ENCODE measurements at regions not wholly inside any gene's neighbourhood (a gene's known extent, or its start where the extent isn't known, plus 50 kb on each side); places are given as distances from the start of the nearest gene placed in this dataset.

- Histone ChIP-seq H3K9me2 (ENCODE audit: insufficient read depth) (peaks cover 8% of the 10 kb centered on the region), H4K20me1 (replicated peaks; ENCODE audit: insufficient read depth) (no peaks in the 10 kb centered on the region; the same call in 1 of the 2 replicates), H3K27ac (ENCODE audit: low read depth) (no peak overlapping the region), H2AFZ (no peak overlapping the region), H3K4me2 (no peak overlapping the region), H3K4me1 (ENCODE audit: insufficient read depth) (peaks cover 5% of the 10 kb centered on the region; the same call in 1 of the 2 replicates), H3K79me2 (replicated peaks; ENCODE audit: insufficient read depth) (no peaks in the 10 kb centered on the region), H3K4me3 (no peak overlapping the region), H3K27me3 (ENCODE audit: insufficient read depth) (no peaks in the 10 kb centered on the region), H3F3A (replicated peaks; ENCODE audit: low read depth) (no peaks in the 10 kb centered on the region), H3K36me3 (ENCODE audit: insufficient read depth) (no peaks in the 10 kb centered on the region)
- no peak for DNase-seq (ENCODE audit: low spot score)
- no peaks in the 10 kb centered on the region for H3K36me3 Mint-ChIP-seq (ENCODE audit: low read depth)
- TF ChIP-seq, protein P1, sequence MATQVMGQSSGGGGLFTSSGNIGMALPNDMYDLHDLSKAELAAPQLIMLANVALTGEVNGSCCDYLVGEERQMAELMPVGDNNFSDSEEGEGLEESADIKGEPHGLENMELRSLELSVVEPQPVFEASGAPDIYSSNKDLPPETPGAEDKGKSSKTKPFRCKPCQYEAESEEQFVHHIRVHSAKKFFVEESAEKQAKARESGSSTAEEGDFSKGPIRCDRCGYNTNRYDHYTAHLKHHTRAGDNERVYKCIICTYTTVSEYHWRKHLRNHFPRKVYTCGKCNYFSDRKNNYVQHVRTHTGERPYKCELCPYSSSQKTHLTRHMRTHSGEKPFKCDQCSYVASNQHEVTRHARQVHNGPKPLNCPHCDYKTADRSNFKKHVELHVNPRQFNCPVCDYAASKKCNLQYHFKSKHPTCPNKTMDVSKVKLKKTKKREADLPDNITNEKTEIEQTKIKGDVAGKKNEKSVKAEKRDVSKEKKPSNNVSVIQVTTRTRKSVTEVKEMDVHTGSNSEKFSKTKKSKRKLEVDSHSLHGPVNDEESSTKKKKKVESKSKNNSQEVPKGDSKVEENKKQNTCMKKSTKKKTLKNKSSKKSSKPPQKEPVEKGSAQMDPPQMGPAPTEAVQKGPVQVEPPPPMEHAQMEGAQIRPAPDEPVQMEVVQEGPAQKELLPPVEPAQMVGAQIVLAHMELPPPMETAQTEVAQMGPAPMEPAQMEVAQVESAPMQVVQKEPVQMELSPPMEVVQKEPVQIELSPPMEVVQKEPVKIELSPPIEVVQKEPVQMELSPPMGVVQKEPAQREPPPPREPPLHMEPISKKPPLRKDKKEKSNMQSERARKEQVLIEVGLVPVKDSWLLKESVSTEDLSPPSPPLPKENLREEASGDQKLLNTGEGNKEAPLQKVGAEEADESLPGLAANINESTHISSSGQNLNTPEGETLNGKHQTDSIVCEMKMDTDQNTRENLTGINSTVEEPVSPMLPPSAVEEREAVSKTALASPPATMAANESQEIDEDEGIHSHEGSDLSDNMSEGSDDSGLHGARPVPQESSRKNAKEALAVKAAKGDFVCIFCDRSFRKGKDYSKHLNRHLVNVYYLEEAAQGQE (IDR thresholded peaks at IDR 0.05; ENCODE audit: unreplicated experiment): no peak
- no peak for TF ChIP-seq JUNB (IDR thresholded peaks at IDR 0.05; ENCODE audit: unreplicated experiment)
- TF ChIP-seq, protein P2, sequence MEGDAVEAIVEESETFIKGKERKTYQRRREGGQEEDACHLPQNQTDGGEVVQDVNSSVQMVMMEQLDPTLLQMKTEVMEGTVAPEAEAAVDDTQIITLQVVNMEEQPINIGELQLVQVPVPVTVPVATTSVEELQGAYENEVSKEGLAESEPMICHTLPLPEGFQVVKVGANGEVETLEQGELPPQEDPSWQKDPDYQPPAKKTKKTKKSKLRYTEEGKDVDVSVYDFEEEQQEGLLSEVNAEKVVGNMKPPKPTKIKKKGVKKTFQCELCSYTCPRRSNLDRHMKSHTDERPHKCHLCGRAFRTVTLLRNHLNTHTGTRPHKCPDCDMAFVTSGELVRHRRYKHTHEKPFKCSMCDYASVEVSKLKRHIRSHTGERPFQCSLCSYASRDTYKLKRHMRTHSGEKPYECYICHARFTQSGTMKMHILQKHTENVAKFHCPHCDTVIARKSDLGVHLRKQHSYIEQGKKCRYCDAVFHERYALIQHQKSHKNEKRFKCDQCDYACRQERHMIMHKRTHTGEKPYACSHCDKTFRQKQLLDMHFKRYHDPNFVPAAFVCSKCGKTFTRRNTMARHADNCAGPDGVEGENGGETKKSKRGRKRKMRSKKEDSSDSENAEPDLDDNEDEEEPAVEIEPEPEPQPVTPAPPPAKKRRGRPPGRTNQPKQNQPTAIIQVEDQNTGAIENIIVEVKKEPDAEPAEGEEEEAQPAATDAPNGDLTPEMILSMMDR (conservative IDR thresholded peaks at IDR 0.05; ENCODE audit: low read depth in 2 of 2): no peak
- TF ChIP-seq NANOG (IDR thresholded peaks at IDR 0.05; ENCODE audit: borderline replicate concordance): no peak
- TF ChIP-seq POLR2AphosphoS5 (IDR thresholded peaks at IDR 0.05; ENCODE audit: low read depth): no peak
- TF ChIP-seq, protein P3, sequence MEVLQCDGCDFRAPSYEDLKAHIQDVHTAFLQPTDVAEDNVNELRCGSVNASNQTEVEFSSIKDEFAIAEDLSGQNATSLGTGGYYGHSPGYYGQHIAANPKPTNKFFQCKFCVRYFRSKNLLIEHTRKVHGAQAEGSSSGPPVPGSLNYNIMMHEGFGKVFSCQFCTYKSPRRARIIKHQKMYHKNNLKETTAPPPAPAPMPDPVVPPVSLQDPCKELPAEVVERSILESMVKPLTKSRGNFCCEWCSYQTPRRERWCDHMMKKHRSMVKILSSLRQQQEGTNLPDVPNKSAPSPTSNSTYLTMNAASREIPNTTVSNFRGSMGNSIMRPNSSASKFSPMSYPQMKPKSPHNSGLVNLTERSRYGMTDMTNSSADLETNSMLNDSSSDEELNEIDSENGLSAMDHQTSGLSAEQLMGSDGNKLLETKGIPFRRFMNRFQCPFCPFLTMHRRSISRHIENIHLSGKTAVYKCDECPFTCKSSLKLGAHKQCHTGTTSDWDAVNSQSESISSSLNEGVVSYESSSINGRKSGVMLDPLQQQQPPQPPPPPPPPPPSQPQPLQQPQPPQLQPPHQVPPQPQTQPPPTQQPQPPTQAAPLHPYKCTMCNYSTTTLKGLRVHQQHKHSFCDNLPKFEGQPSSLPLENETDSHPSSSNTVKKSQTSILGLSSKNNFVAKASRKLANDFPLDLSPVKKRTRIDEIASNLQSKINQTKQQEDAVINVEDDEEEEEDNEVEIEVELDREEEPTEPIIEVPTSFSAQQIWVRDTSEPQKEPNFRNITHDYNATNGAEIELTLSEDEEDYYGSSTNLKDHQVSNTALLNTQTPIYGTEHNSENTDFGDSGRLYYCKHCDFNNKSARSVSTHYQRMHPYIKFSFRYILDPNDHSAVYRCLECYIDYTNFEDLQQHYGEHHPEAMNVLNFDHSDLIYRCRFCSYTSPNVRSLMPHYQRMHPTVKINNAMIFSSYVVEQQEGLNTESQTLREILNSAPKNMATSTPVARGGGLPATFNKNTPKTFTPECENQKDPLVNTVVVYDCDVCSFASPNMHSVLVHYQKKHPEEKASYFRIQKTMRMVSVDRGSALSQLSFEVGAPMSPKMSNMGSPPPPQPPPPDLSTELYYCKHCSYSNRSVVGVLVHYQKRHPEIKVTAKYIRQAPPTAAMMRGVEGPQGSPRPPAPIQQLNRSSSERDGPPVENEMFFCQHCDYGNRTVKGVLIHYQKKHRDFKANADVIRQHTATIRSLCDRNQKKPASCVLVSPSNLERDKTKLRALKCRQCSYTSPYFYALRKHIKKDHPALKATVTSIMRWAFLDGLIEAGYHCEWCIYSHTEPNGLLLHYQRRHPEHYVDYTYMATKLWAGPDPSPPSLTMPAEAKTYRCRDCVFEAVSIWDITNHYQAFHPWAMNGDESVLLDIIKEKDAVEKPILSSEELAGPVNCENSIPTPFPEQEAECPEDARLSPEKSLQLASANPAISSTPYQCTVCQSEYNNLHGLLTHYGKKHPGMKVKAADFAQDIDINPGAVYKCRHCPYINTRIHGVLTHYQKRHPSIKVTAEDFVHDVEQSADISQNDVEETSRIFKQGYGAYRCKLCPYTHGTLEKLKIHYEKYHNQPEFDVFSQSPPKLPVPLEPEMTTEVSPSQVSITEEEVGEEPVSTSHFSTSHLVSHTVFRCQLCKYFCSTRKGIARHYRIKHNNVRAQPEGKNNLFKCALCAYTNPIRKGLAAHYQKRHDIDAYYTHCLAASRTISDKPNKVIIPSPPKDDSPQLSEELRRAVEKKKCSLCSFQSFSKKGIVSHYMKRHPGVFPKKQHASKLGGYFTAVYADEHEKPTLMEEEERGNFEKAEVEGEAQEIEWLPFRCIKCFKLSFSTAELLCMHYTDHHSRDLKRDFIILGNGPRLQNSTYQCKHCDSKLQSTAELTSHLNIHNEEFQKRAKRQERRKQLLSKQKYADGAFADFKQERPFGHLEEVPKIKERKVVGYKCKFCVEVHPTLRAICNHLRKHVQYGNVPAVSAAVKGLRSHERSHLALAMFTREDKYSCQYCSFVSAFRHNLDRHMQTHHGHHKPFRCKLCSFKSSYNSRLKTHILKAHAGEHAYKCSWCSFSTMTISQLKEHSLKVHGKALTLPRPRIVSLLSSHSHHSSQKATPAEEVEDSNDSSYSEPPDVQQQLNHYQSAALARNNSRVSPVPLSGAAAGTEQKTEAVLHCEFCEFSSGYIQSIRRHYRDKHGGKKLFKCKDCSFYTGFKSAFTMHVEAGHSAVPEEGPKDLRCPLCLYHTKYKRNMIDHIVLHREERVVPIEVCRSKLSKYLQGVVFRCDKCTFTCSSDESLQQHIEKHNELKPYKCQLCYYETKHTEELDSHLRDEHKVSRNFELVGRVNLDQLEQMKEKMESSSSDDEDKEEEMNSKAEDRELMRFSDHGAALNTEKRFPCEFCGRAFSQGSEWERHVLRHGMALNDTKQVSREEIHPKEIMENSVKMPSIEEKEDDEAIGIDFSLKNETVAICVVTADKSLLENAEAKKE (CRISPR knock-in tag; IDR thresholded peaks at IDR 0.05): no peak
- no peak for TF ChIP-seq EZH2phosphoT487 (IDR thresholded peaks at IDR 0.05; ENCODE audit: unreplicated experiment)
- no peak for TF ChIP-seq ZNF114 (CRISPR knock-in tag; IDR thresholded peaks at IDR 0.05)
- H3K4me3 Mint-ChIP-seq: no peak overlapping the region
- H3K27ac Mint-ChIP-seq: no peak overlapping the region
- ATAC-seq: peak; percentile 46
- H3K9me3 Mint-ChIP-seq: no peaks in the 10 kb centered on the region
- H3K27me3 Mint-ChIP-seq (ENCODE audit: insufficient read depth, low read depth, poor library complexity): no peaks in the 10 kb centered on the region
- peaks cover 21% of the 10 kb centered on the region for H3K4me1 Mint-ChIP-seq
Observed at GRCh38 chr1:208298593-208299269, 54.5 kb upstream of the PLXNA2 start.

Data from GM23338 (cell line).